Tibial nerve (tissue), 4 donors: ENCODE measurements at regions not wholly inside any gene's neighbourhood (a gene's known extent, or its start where the extent isn't known, plus 50 kb on each side); places are given as distances from the start of the nearest gene placed in this dataset.

Experiments used
- DNase-seq, 2 donors: peaks; one replicate each; pipeline ENCODE4 v3.0.0-alpha.2; 2019; ENCODE audit warnings: low spot score in 2 of 2
- H3K27ac ChIP-seq, 4 donors: fragments of 200-600 bp; sonication (generic) in 3 of 4; one replicate each; pipeline ENCODE4 v1.5.1; 2017 to 2019; ENCODE audit warnings: mild to moderate bottlenecking in 1 of 4
- H3K27me3 ChIP-seq, 2 donors: fragments of 200-600 bp; sonication (generic) in 1 of 2; one replicate each; pipeline versions ENCODE4 v1.5.1 to v1.6.0; 2017 to 2019
- H3K36me3 ChIP-seq, 3 donors: fragments of 200-600 bp; sonication (generic); one replicate each; pipeline ENCODE4 v1.5.1; 2018 to 2019
- H3K4me1 ChIP-seq, 4 donors: fragments of 200-600 bp; sonication (generic) in 3 of 4; one replicate each; pipeline ENCODE4 v1.5.1; 2017 to 2019
- H3K4me3 ChIP-seq, 4 donors: fragments of 200-600 bp; sonication (generic) in 3 of 4; one replicate each; pipeline ENCODE4 v1.5.1; 2017 to 2019; ENCODE audit warnings: mild to moderate bottlenecking in 1 of 4, moderate library complexity in 1 of 4
- H3K9me3 ChIP-seq, 4 donors: fragments of 200-600 bp; sonication (generic) in 3 of 4; one replicate each; pipeline ENCODE4 v1.5.1; 2017 to 2019
- EP300 ChIP-seq, 2 donors: sonication (generic); formaldehyde crosslinking; IDR thresholded peaks; one replicate each; pipeline ENCODE4 v1.6.1; 2017; ENCODE audit warnings: antibody characterized with exemption in 2 of 2, mild to moderate bottlenecking in 1 of 2
- POLR2A ChIP-seq, 2 donors: fragments of 450-650 bp; IDR thresholded peaks; one replicate each; pipeline ENCODE4 v1.6.1; 2017; ENCODE audit warnings: antibody characterized with exemption in 2 of 2, mild to moderate bottlenecking in 2 of 2, moderate library complexity in 2 of 2
- WGBS, 2 donors: methylation state at CpG; one replicate each; pipeline ENCODE4 v1.1.5; 2018; 5-methylcytosine and 5-hydroxymethylcytosine counted together
- TF ChIP-seq, protein P1 (sequence below), 5 experiments: fragments of 200-600 bp in 3 of 5; fragments of 450-650 bp in 2 of 5; sonication (generic) in 3 of 5; IDR thresholded peaks; one replicate each; pipeline ENCODE4 v1.5.1; 2016 to 2019; ENCODE audit warnings: antibody characterized with exemption in 5 of 5, mild to moderate bottlenecking in 3 of 5, moderate library complexity in 2 of 5

DNA sequence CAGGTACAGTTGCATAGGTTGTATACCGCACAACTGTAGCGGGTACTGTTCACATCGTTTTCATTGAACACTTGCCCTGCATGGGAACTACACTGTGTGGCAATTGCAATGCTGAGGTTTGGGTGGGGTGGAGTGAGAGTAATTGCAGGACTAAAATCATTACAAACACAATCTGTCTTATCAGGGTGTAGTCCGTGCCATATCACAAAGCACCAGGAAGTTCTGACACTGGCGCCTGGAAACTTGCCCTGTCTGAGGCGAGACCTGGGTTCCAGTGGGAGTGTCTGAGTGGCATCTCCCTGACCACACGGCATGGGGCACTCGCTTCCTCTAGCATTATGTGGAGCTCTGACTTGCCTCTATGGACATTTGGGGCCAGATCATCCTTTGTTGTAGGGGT lies 153.4 kb downstream of the RGS9 start:
- 93 to 94% methylated on average over 8 of the region's 8 CpGs for WGBS, 2 donors
- no peaks in the 10 kb centered on the region for H3K9me3 ChIP-seq

DNA sequence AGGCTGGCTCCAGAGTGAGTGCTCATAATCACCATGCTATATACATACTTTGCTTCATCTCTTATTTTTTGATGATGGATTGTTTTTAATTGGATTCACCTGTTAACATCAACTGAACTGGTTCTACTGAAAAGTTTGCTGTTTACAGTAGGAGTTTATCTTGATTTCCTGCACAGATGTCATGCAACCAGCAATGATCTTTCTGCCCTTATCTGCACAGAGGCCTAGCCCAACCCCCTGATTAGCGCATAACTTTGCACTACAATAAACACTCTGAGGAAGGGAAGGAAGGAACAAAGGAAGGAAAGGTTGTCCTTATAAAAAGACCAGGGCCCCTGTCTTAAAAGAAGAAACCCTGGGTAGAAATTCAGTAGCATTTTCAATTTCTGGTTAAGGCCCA lies 152.9 kb downstream of the RGS9 start:
- Histone ChIP-seq H3K4me3 (no peak overlapping the region), H3K4me1 (peaks cover 0 to 15% (median 0%) of the 10 kb centered on the region in 4 donors), H3K36me3 (no peaks in the 10 kb centered on the region), H3K27ac (peak overlapping the region in 1 of 4 donors; percentile 34), H3K27me3 (no peaks in the 10 kb centered on the region), H3K9me3 (no peaks in the 10 kb centered on the region)
- 92 to 93% methylated on average over 1 of the region's 1 CpG for WGBS, 2 donors
- no peak for DNase-seq
- TF ChIP-seq, protein P1, sequence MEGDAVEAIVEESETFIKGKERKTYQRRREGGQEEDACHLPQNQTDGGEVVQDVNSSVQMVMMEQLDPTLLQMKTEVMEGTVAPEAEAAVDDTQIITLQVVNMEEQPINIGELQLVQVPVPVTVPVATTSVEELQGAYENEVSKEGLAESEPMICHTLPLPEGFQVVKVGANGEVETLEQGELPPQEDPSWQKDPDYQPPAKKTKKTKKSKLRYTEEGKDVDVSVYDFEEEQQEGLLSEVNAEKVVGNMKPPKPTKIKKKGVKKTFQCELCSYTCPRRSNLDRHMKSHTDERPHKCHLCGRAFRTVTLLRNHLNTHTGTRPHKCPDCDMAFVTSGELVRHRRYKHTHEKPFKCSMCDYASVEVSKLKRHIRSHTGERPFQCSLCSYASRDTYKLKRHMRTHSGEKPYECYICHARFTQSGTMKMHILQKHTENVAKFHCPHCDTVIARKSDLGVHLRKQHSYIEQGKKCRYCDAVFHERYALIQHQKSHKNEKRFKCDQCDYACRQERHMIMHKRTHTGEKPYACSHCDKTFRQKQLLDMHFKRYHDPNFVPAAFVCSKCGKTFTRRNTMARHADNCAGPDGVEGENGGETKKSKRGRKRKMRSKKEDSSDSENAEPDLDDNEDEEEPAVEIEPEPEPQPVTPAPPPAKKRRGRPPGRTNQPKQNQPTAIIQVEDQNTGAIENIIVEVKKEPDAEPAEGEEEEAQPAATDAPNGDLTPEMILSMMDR (IDR thresholded peaks at IDR 0.05): no peak
- no peak for TF ChIP-seq EP300 (IDR thresholded peaks at IDR 0.05)
- no peak for TF ChIP-seq POLR2A (IDR thresholded peaks at IDR 0.05)

More for the DNA sequence above, 153.4 kb downstream of the RGS9 start:
- Histone ChIP-seq H3K4me3 (no peak overlapping the region), H3K27me3 (no peaks in the 10 kb centered on the region), H3K4me1 (peaks cover 0 to 15% (median 0%) of the 10 kb centered on the region in 4 donors), H3K36me3 (no peaks in the 10 kb centered on the region), H3K27ac (peak overlapping the region in 1 of 4 donors; percentile 34)
- TF ChIP-seq, protein P1 (IDR thresholded peaks at IDR 0.05): no peak
- no peak for TF ChIP-seq POLR2A (IDR thresholded peaks at IDR 0.05)
- no peak for TF ChIP-seq EP300 (IDR thresholded peaks at IDR 0.05)
- DNase-seq: no peak

DNA sequence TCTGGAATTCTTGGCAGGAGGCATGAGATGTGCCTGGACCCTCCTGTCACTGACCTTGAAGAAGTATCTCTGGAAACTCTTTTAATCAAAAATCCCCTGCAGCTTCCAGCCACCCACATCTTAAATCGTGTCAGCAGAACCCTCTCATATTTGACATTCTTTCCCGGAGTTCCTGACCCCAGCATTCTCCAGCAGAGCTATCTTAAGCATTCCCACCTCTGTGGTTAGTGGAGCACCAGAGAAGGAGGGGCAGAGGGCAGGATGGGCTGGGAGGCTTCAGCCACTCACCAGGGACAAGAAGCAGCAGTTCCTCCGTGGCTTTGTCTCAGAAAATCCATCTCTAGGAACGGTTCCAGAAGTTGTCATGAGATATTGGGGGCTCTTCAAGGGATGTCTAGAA lies 149.9 kb downstream of the RGS9 start:
- Histone ChIP-seq H3K27ac (no peak overlapping the region), H3K4me3 (no peak overlapping the region), H3K4me1 (peaks cover 0 to 9% (median 0%) of the 10 kb centered on the region in 4 donors), H3K36me3 (no peaks in the 10 kb centered on the region), H3K9me3 (peaks cover 0 to 4% (median 0%) of the 10 kb centered on the region in 4 donors), H3K27me3 (no peaks in the 10 kb centered on the region)
- DNase-seq: no peak
- WGBS, 2 donors: 26% methylated on average over 4 of the region's 4 CpGs
- TF ChIP-seq, protein P1 (IDR thresholded peaks at IDR 0.05): no peak
- no peak for TF ChIP-seq EP300 (IDR thresholded peaks at IDR 0.05)
- no peak for TF ChIP-seq POLR2A (IDR thresholded peaks at IDR 0.05)

DNA sequence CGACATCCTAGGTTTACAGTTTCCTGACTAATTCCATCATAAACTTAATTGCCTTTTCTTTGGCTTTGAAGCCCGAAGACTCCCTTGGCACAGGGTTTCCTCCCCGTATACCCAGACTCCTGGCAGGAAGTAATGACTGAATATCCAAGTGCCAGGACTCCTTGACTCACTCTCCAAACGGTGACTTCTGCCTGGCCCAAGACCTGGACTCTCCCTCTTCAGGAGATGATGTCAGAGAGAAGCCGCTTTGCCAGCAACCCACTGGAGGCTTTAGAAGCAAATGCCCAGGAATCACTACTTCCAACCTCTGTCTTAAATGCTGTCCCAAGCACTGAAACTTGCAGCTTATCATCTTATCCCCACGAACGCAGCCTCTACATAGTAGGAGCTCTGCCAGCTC lies 146.5 kb downstream of the RGS9 start:
- Histone ChIP-seq H3K36me3 (no peaks in the 10 kb centered on the region), H3K4me3 (no peak overlapping the region), H3K27ac (no peak overlapping the region), H3K9me3 (peaks cover 0 to 4% (median 0%) of the 10 kb centered on the region in 4 donors), H3K4me1 (peaks cover 0 to 9% (median 0%) of the 10 kb centered on the region in 4 donors), H3K27me3 (no peaks in the 10 kb centered on the region)
- WGBS, 2 donors: 78 to 80% methylated on average over 7 of the region's 7 CpGs
- TF ChIP-seq, protein P1 (IDR thresholded peaks at IDR 0.05): no peak
- TF ChIP-seq EP300 (IDR thresholded peaks at IDR 0.05): no peak
- DNase-seq: no peak

DNA sequence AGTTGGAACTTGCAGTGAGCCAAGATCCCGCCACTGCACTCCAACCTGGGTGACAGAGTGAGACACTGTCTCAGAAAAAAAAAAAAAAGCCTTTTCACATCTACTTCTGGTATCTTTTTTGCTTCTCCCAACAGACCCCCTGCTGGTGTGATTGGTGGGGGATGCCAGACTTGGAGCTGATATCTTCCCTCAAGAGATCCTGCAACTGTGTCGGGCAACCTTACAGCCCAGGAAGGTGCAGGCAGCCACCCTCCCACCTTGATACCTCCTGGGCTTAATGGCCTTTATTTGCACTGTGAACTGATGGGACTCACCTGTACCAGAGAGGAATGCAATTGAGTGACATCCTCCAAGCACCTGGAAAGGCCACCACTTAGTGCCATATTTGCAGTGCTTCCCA lies 142.3 kb downstream of the RGS9 start:
- Histone ChIP-seq H3K4me3 (no peak overlapping the region), H3K9me3 (peaks cover 0 to 4% (median 0%) of the 10 kb centered on the region in 4 donors), H3K27ac (no peak overlapping the region), H3K36me3 (no peaks in the 10 kb centered on the region), H3K4me1 (peaks cover 0 to 9% (median 0%) of the 10 kb centered on the region in 4 donors), H3K27me3 (no peaks in the 10 kb centered on the region)
- no peak for DNase-seq
- TF ChIP-seq, protein P1 (IDR thresholded peaks at IDR 0.05): no peak
- TF ChIP-seq EP300 (IDR thresholded peaks at IDR 0.05) (no peak), POLR2A (IDR thresholded peaks at IDR 0.05) (no peak)
- 96 to 98% methylated on average over 2 of the region's 2 CpGs for WGBS, 2 donors
